K562 (cell line): ENCODE measurements at regions not wholly inside any gene's neighbourhood (a gene's known extent, or its start where the extent isn't known, plus 50 kb on each side); places are given as distances from the start of the nearest gene placed in this dataset.

Source experiments
- ATAC-seq: fragments of 200-7000 bp; cut with Tn5 transposase; 3 replicates; pipeline ENCODE4 v1.9.1; 2020; ENCODE audit warnings: moderate library complexity
- BruUV-seq: library from RNA; stranded (reverse); fragments of 400-500 nt; replicated peaks from 2 replicates; lab custom pipeline; 2021; lab: Mats Ljungman, UMichigan
- CTCF ChIA-PET: fragments of 300-600 bp; formaldehyde crosslinking; extraction: SDS; loops from one replicate; lab custom pipeline; 2021; ENCODE audit warnings: low intra/inter-chr PET ratio; lab: Yijun Ruan, JAX
- POLR2A ChIA-PET: fragments of 300-600, 350-650 bp; sonication (Branson Sonifier 250); formaldehyde crosslinking; extraction: SDS; loops from one replicate; lab custom pipeline; 2021; ENCODE audit warnings: antibody characterized with exemption, inconsistent platforms; lab: Yijun Ruan, JAX
- DNase-seq, 4 experiments: peaks; one replicate each; pipeline versions ENCODE4 v3.0.0 to v3.0.0-alpha.2; 2011 to 2018; ENCODE audit warnings: low spot score in 3 of 4, mixed read lengths in 3 of 4; ENCODE audit errors: extremely low read depth in 1 of 4
- FAIRE-seq: peaks from 2 replicates; lab custom pipeline; 2011; peaks lifted over from hg19 to GRCh38; lab: Jason Lieb, UNC
- H2AFZ ChIP-seq: 2 replicates; pipeline ENCODE4 v1.6.0; 2011; ENCODE audit warnings: low read depth, low read length, control low read depth, inconsistent platforms
- H3K27ac ChIP-seq: fragments of 200-600 bp; 3 replicates; pipeline ENCODE4 v1.8.0; 2011; ENCODE audit warnings: low read depth, mild to moderate bottlenecking, control low read depth, inconsistent platforms, low read length, moderate library complexity, mixed read lengths; ENCODE audit errors: extremely low read depth
- H3K27me3 ChIP-seq, 2 experiments: fragments of 300-600 bp in 1 of 2; 2 replicates in 1 of 2; 3 replicates in 1 of 2; pipeline versions ENCODE4 v1.6.0 to v1.8.0; 2011; ENCODE audit warnings: inconsistent platforms in 2 of 2, low read length in 2 of 2, mild to moderate bottlenecking in 1 of 2, mixed read lengths in 1 of 2, moderate library complexity in 1 of 2; ENCODE audit not compliant: control insufficient read depth in 2 of 2, insufficient read depth in 2 of 2
- H3K36me3 ChIP-seq: fragments of 300-600 bp; 3 replicates; pipeline ENCODE4 v1.8.0; 2011; ENCODE audit warnings: mild to moderate bottlenecking, low read length, inconsistent platforms; ENCODE audit not compliant: control insufficient read depth, insufficient read depth
- H3K4me1 ChIP-seq, 2 experiments: fragments of 200-600 bp in 1 of 2; replicated peaks in 1 of 2; 2 replicates in 1 of 2; 3 replicates in 1 of 2; pipeline versions ENCODE4 v1.5.1 to v1.8.0; 2011; ENCODE audit warnings: inconsistent platforms in 2 of 2, low read length in 2 of 2, mild to moderate bottlenecking in 1 of 2, mixed read lengths in 1 of 2, moderate library complexity in 1 of 2; ENCODE audit not compliant: control insufficient read depth in 2 of 2, insufficient read depth in 2 of 2
- H3K4me2 ChIP-seq: 2 replicates; pipeline ENCODE4 v1.6.1; 2011; ENCODE audit warnings: low read length, control low read depth, inconsistent platforms, mixed read lengths; ENCODE audit not compliant: insufficient read depth
- H3K4me3 ChIP-seq: fragments of 200-600 bp; sonication (generic), shearing (Covaris generic); 2 replicates; pipeline ENCODE4 v1.5.1; 2016; ENCODE audit warnings: control low read depth, inconsistent platforms
- H3K79me2 ChIP-seq: fragments of 200-600 bp; 3 replicates; pipeline ENCODE4 v1.8.0; 2011; ENCODE audit warnings: low read length, inconsistent platforms; ENCODE audit not compliant: control insufficient read depth, insufficient read depth
- H3K9ac ChIP-seq, 2 experiments: 2 replicates each; pipeline versions ENCODE4 v1.6.0 to v1.6.1; 2011; ENCODE audit warnings: low read depth in 2 of 2, low read length in 2 of 2, control low read depth in 1 of 2, inconsistent platforms in 1 of 2, mild to moderate bottlenecking in 1 of 2, mixed read lengths in 1 of 2; ENCODE audit not compliant: insufficient read depth in 1 of 2
- H3K9me1 ChIP-seq: one replicate; pipeline ENCODE4 v1.6.0; 2011; ENCODE audit warnings: inconsistent platforms, mild to moderate bottlenecking, low read length, moderate library complexity; ENCODE audit not compliant: control insufficient read depth, insufficient read depth
- H3K9me3 ChIP-seq: replicated peaks from 2 replicates; pipeline ENCODE4 v1.5.1; 2011; ENCODE audit warnings: low read depth, low read length, inconsistent platforms; ENCODE audit not compliant: control insufficient read depth, insufficient read depth
- H4K20me1 ChIP-seq: replicated peaks from 2 replicates; pipeline ENCODE4 v1.6.1; 2011; ENCODE audit warnings: low read length, inconsistent platforms, mixed read lengths; ENCODE audit not compliant: control insufficient read depth, insufficient read depth
- BACH1 ChIP-seq: fragments of 200-800 bp; sonication (Bioruptor generic); IDR thresholded peaks from 2 replicates; pipeline ENCODE4 v1.6.1; 2016; ENCODE audit warnings: missing genetic modification characterization, missing compliant biosample characterization
- CHD4 ChIP-seq: fragments of 200-600 bp; sonication (generic); IDR thresholded peaks from 3 replicates; pipeline ENCODE4 v1.6.1; 2012; ENCODE audit warnings: low read depth, mild to moderate bottlenecking, mixed read lengths, low read length, inconsistent platforms; ENCODE audit not compliant: insufficient read depth, insufficient replicate concordance, poor library complexity, severe bottlenecking
- CREB1 ChIP-seq, 2 experiments: sonication (generic) in 1 of 2; formaldehyde crosslinking in 1 of 2; IDR thresholded peaks; 2 replicates each; pipeline versions ENCODE4 v1.6.1 to v1.8.0; 2012 to 2022; ENCODE audit warnings: inconsistent platforms in 1 of 2, mild to moderate bottlenecking in 1 of 2, missing genetic modification reagents in 1 of 2, moderate library complexity in 1 of 2
- E2F8 ChIP-seq: fragments of 450-650 bp; IDR thresholded peaks from 2 replicates; pipeline ENCODE4 v1.7.1; 2018; ENCODE audit warnings: mild to moderate bottlenecking, low read depth; ENCODE audit not compliant: partially characterized antibody
- FOSL1 ChIP-seq: fragments of 200-800 bp; sonication (Bioruptor generic); conservative IDR thresholded peaks from 2 replicates; pipeline ENCODE4 v1.6.1; 2016; ENCODE audit warnings: missing genetic modification characterization, missing compliant biosample characterization
- ILF3 ChIP-seq: fragments of 450-650 bp; IDR thresholded peaks from 2 replicates; pipeline ENCODE4 v1.6.1; 2018; ENCODE audit warnings: antibody characterized with exemption, mild to moderate bottlenecking, moderate library complexity, borderline replicate concordance
- JUND ChIP-seq, 2 experiments: IDR thresholded peaks; 2 replicates in 1 of 2; 3 replicates in 1 of 2; pipeline ENCODE4 v1.6.1; 2011; ENCODE audit warnings: borderline replicate concordance in 2 of 2, low read depth in 2 of 2, low read length in 2 of 2, improper control_type of control experiment in 1 of 2, missing biosample characterization in 1 of 2, missing genetic modification characterization in 1 of 2, missing genetic modification reagents in 1 of 2
- KDM4B ChIP-seq, 2 experiments: fragments of 450-650 bp in 1 of 2; sonication (generic) in 1 of 2; IDR thresholded peaks; 2 replicates each; pipeline ENCODE4 v1.6.1; 2016 to 2017; ENCODE audit warnings: borderline replicate concordance in 2 of 2, antibody characterized with exemption in 1 of 2, low read depth in 1 of 2, mild to moderate bottlenecking in 1 of 2
- NCOA2 ChIP-seq, 2 experiments: fragments of 450-650 bp; IDR thresholded peaks; 2 replicates each; pipeline ENCODE4 v1.6.1; 2018; ENCODE audit warnings: mild to moderate bottlenecking in 2 of 2, moderate library complexity in 1 of 2; ENCODE audit not compliant: partially characterized antibody in 2 of 2
- NRF1 ChIP-seq, 2 experiments: fragments of 450-650 bp; IDR thresholded peaks in 1 of 2; conservative IDR thresholded peaks in 1 of 2; 2 replicates each; pipeline ENCODE4 v1.6.1; 2014; ENCODE audit warnings: mild to moderate bottlenecking in 2 of 2
- NUFIP1 ChIP-seq: fragments of 450-650 bp; IDR thresholded peaks from 2 replicates; pipeline ENCODE4 v1.6.1; 2018; ENCODE audit not compliant: partially characterized antibody
- RBBP5 ChIP-seq: fragments of 200-600 bp; sonication (generic); IDR thresholded peaks from 2 replicates; pipeline ENCODE4 v1.6.1; 2012; ENCODE audit warnings: borderline replicate concordance, mild to moderate bottlenecking, low read length, control low read depth, inconsistent platforms; ENCODE audit not compliant: insufficient read depth, poor library complexity, severe bottlenecking
- STAT5A ChIP-seq: IDR thresholded peaks from 2 replicates; pipeline ENCODE4 v1.6.1; 2012; ENCODE audit warnings: low read length, inconsistent platforms, borderline replicate concordance
- TAF9B ChIP-seq: fragments of 450-650 bp; IDR thresholded peaks from 2 replicates; pipeline ENCODE4 v1.6.1; 2018; ENCODE audit warnings: mild to moderate bottlenecking; ENCODE audit not compliant: partially characterized antibody
- TEAD1 ChIP-seq, 2 experiments: fragments of 450-650 bp in 1 of 2; sonication (generic) in 1 of 2; formaldehyde crosslinking; IDR thresholded peaks; 2 replicates each; pipeline versions ENCODE4 v1.4.0 to v1.8.0; 2020 to 2022; ENCODE audit warnings: mild to moderate bottlenecking in 2 of 2, missing genetic modification reagents in 1 of 2
- ZNF445 ChIP-seq: fragments of 250-450 bp; sonication (Bioruptor Pico); IDR thresholded peaks from 2 replicates; pipeline ENCODE4 v1.4.0; 2020; ENCODE audit warnings: low read depth, mild to moderate bottlenecking, moderate library complexity
- ZNF655 ChIP-seq: fragments of 250-450 bp; sonication (Bioruptor Pico); IDR thresholded peaks from 2 replicates; pipeline ENCODE4 v1.5.0; 2021
- ZNF780A ChIP-seq: fragments of 250-450 bp; sonication (Bioruptor Pico); IDR thresholded peaks from 2 replicates; pipeline ENCODE4 v1.5.0; 2021; ENCODE audit warnings: mild to moderate bottlenecking
- WGBS: fragments of 100-300 bp; shearing (Covaris generic); methylation state at CpG from one replicate; pipeline ENCODE4 v1.1.6; 2016; ENCODE audit warnings: low coverage, mixed read lengths; ENCODE audit not compliant: insufficient coverage; ENCODE audit errors: missing lambda C conversion rate; 5-methylcytosine and 5-hydroxymethylcytosine counted together
- in situ Hi-C: fragments of 300-500 bp; cut with MboI; formaldehyde crosslinking; loops from 4 replicates; pipeline ENCODE4 v1.15.0; 2018; ENCODE audit warnings: inconsistent platforms, mixed read lengths
- intact Hi-C: fragments of 100-400 bp; cut with micrococcal nuclease; formaldehyde crosslinking; loops from 2 replicates; pipeline ENCODE4 v1.14.2; 2022

- FAIRE-seq (no peak), ATAC-seq (no peak), DNase-seq (no peak)
- Histone ChIP-seq H3K4me3 (no peak overlapping the region), H4K20me1 (no peaks in the 10 kb centered on the region), H3K27ac (no peak overlapping the region), H3K79me2 (no peaks in the 10 kb centered on the region), H2AFZ (no peak overlapping the region), H3K9me1 (no peaks in the 10 kb centered on the region), H3K27me3 (no peaks in the 10 kb centered on the region), H3K4me1 (no peaks in the 10 kb centered on the region), H3K9me3 (no peaks in the 10 kb centered on the region), H3K4me2 (no peak overlapping the region), H3K36me3 (no peaks in the 10 kb centered on the region), H3K9ac (no peak overlapping the region)
- in situ Hi-C loops (no loop called here), intact Hi-C loops (no loop called here)
- ChIA-PET CTCF (no interaction called here), POLR2A (no interaction called here)
- no TSS peak for BruUV-seq
- 0% methylated on average over 1 of the region's 1 CpG for WGBS
- TF ChIP-seq TAF9B (no peak), E2F8 (no peak), ZNF445 (CRISPR knock-in tag) (no peak), STAT5A (no peak), FOSL1 (no peak), NRF1 (conservative IDR thresholded peaks at IDR 0.05 in 1 of 2, IDR thresholded peaks at IDR 0.05 in 1 of 2) (no peak), JUND (IDR thresholded peaks at IDR 0.05; ENCODE audit: borderline replicate concordance, low read depth, low read length) (no peak), JUND (tag; IDR thresholded peaks at IDR 0.05; ENCODE audit: borderline replicate concordance, low read depth, low read length) (no peak), CHD4 (no peak), ILF3 (no peak), RBBP5 (no peak), ZNF655 (CRISPR knock-in tag) (no peak), NCOA2 (IDR thresholded peaks at IDR 0.05; ENCODE audit: partially characterized antibody in 2 of 2) (no peak), TEAD1 (CRISPR knock-in tag; IDR thresholded peaks at IDR 0.05) (no peak), KDM4B (IDR thresholded peaks at IDR 0.05; ENCODE audit: borderline replicate concordance in 2 of 2, low read depth in 1 of 2) (no peak), CREB1 (IDR thresholded peaks at IDR 0.05) (no peak), CREB1 (CRISPR knock-in tag; IDR thresholded peaks at IDR 0.05) (no peak), BACH1 (tag) (no peak), NUFIP1 (no peak), ZNF780A (CRISPR knock-in tag) (no peak)
Measured at GRCh38 chr14:42629553-42629952, 1022.9 kb downstream of the LRFN5 start.
